Epithelial cell of esophagus (primary cell): ENCODE measurements at regions not wholly inside any gene's neighbourhood (a gene's known extent, or its start where the extent isn't known, plus 50 kb on each side); places are given as distances from the start of the nearest gene placed in this dataset.

Source experiments
- DNase-seq: peaks from one replicate; pipeline ENCODE4 v3.0.0; 2010; ENCODE audit warnings: low read depth
- H3K4me3 ChIP-seq: 2 replicates; pipeline ENCODE4 v1.5.1; 2011; ENCODE audit warnings: mild to moderate bottlenecking, low read length, control low read depth
- TF ChIP-seq, protein P1 (sequence below): IDR thresholded peaks from 2 replicates; pipeline ENCODE4 v1.5.1; 2011; ENCODE audit warnings: low read depth, mild to moderate bottlenecking, low read length, control low read depth, inconsistent platforms; ENCODE audit not compliant: insufficient read depth; ENCODE audit errors: missing control alignments

- TF ChIP-seq, protein P1, sequence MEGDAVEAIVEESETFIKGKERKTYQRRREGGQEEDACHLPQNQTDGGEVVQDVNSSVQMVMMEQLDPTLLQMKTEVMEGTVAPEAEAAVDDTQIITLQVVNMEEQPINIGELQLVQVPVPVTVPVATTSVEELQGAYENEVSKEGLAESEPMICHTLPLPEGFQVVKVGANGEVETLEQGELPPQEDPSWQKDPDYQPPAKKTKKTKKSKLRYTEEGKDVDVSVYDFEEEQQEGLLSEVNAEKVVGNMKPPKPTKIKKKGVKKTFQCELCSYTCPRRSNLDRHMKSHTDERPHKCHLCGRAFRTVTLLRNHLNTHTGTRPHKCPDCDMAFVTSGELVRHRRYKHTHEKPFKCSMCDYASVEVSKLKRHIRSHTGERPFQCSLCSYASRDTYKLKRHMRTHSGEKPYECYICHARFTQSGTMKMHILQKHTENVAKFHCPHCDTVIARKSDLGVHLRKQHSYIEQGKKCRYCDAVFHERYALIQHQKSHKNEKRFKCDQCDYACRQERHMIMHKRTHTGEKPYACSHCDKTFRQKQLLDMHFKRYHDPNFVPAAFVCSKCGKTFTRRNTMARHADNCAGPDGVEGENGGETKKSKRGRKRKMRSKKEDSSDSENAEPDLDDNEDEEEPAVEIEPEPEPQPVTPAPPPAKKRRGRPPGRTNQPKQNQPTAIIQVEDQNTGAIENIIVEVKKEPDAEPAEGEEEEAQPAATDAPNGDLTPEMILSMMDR = no peak
- no peak for DNase-seq
- no peak overlapping the region for H3K4me3 ChIP-seq
Measured at GRCh38 chr6:128616342-128616741, 95.9 kb upstream of the PTPRK start.

GRCh38 chr6:128606611-128607010 is 86.2 kb upstream of the PTPRK start:
- no peak overlapping the region for H3K4me3 ChIP-seq
- TF ChIP-seq, protein P1 = no peak
- no peak for DNase-seq

- DNase-seq = peak; percentile 94
- no peak overlapping the region for H3K4me3 ChIP-seq
- TF ChIP-seq, protein P1 = no peak
Measured at GRCh38 chr6:128605961-128606360, 85.6 kb upstream of the PTPRK start.

- no peak overlapping the region for H3K4me3 ChIP-seq
- peak; percentile 24 for DNase-seq
- TF ChIP-seq, protein P1 = no peak
Measured at GRCh38 chr6:128601060-128601459, 80.7 kb upstream of the PTPRK start.

DNA sequence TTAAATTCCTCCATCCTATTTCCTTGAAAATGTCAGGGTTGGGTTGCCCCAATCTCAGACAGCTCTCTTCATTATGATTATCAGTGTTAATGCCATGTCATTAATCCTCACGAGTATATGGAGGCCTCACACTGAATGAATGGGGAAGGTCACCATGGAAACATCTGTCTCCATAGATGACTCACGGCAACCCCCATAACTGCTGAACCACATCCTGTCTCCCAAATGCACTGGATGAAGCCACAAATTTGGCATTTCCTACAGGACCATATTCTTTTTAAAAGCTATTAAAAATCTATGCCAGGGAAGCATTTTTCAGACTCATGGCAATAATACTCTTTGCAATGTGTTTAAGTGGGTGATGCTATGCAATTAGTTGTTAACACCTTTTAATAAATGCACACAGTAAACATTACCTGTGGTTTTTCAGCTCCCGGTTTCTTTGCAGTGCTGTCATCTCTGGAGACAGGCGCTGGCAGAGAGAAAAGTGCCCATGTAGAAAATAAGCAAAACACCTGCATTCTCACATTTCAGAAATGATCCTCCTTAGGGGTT is 80.1 kb upstream of the PTPRK start:
- TF ChIP-seq, protein P1 = no peak
- DNase-seq = peak; percentile 78
- no peak overlapping the region for H3K4me3 ChIP-seq

DNA sequence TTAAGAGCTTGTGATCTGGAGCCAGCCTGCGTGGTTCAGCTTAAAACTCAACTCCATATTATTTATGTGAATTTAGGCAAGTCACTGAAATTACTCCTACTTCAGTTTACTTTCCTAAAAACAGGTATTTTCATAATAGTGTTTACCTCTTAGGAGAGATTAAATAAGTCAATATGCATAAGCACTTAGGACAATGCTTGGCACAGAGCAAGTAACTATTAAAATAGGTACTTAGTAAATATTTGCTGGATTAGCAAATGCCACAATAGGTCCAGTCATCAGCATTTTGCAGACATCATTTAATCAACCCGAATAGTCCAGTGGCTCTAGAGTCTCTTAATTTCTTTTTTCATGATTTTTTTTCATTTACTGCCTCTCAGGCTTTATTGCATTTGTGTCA is 78.6 kb upstream of the PTPRK start:
- H3K4me3 ChIP-seq = no peak overlapping the region
- no peak for DNase-seq
- TF ChIP-seq, protein P1 = no peak

DNA sequence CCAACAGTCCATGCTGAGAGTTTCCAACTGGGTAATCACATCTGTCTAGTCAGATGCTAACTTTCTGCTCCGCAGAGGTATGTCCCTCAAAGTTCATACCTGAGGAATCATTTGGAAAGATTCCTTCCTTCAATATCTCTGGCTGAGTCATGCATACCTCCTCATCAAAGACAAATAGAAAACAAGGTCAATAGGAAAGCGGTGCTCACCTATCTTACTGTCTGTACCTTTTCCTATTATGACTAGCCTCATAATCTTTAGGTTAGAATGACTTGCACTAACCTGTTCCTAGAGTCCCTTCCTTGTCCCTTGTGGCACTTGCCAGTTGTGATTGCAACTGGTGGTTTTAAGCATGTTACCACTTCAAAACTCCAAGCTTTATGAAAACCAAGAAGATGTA is 78.2 kb upstream of the PTPRK start:
- DNase-seq = peak; percentile 85
- no peak overlapping the region for H3K4me3 ChIP-seq
- TF ChIP-seq, protein P1 = no peak
